OCI-LY7 (cell line): ENCODE measurements at regions not wholly inside any gene's neighbourhood (a gene's known extent, or its start where the extent isn't known, plus 50 kb on each side); places are given as distances from the start of the nearest gene placed in this dataset.

Source experiments
- BruUV-seq: library from RNA; stranded (reverse); fragments of 400-500 nt; replicated peaks from 2 replicates; lab custom pipeline; 2021; lab: Mats Ljungman, UMichigan
- CTCF ChIA-PET: fragments of 300-600 bp; sonication (Branson Sonifier 250); formaldehyde crosslinking; loops from one replicate; lab custom pipeline; 2022; ENCODE audit warnings: antibody characterized with exemption; ENCODE audit not compliant: unreplicated experiment; lab: Charles Lee
- POLR2A ChIA-PET: fragments of 300-600 bp; sonication (Branson Sonifier 250); formaldehyde crosslinking; loops from one replicate; lab custom pipeline; 2022; ENCODE audit warnings: antibody characterized with exemption; lab: Charles Lee
- DNase-seq: peaks from one replicate; pipeline ENCODE4 v3.0.0-alpha.2; 2015; ENCODE audit warnings: low spot score
- H2AFZ ChIP-seq: fragments of 200-600 bp; sonication (generic), shearing (Covaris generic); 2 replicates; pipeline ENCODE4 v1.6.1; 2014; ENCODE audit warnings: mild to moderate bottlenecking, antibody characterized with exemption, low read length, moderate library complexity
- H3K27ac ChIP-seq: fragments of 200-600 bp; sonication (generic); 2 replicates; pipeline ENCODE4 v1.5.1; 2014; ENCODE audit warnings: mixed run types, low read depth, mild to moderate bottlenecking, moderate library complexity, low read length, inconsistent platforms; ENCODE audit not compliant: poor library complexity, severe bottlenecking
- H3K36me3 ChIP-seq: fragments of 200-600 bp; sonication (generic); 2 replicates; pipeline ENCODE4 v1.6.1; 2014; ENCODE audit warnings: mild to moderate bottlenecking, antibody characterized with exemption, low read length, moderate library complexity, mixed read lengths; ENCODE audit not compliant: insufficient read depth
- H3K4me1 ChIP-seq: fragments of 200-600 bp; sonication (generic); 2 replicates; pipeline ENCODE4 v1.5.1; 2014; ENCODE audit warnings: mild to moderate bottlenecking, low read length; ENCODE audit not compliant: insufficient read depth, poor library complexity, severe bottlenecking
- H3K4me2 ChIP-seq: fragments of 200-600 bp; sonication (generic); 2 replicates; pipeline ENCODE4 v1.6.1; 2014; ENCODE audit warnings: mild to moderate bottlenecking, low read length
- H3K4me3 ChIP-seq: fragments of 200-600 bp; sonication (generic); 2 replicates; pipeline ENCODE4 v1.5.1; 2014; ENCODE audit warnings: mild to moderate bottlenecking, low read depth, low read length; ENCODE audit not compliant: poor library complexity, severe bottlenecking
- H3K79me2 ChIP-seq: fragments of 200-600 bp; sonication (generic); 2 replicates; pipeline ENCODE4 v1.6.1; 2016; ENCODE audit warnings: low read depth, mild to moderate bottlenecking, low read length, moderate library complexity, mixed read lengths; ENCODE audit not compliant: insufficient read depth
- H3K9me2 ChIP-seq: fragments of 200-600 bp; sonication (generic); 2 replicates; pipeline ENCODE4 v1.6.1; 2016; ENCODE audit warnings: mild to moderate bottlenecking, low read length, mixed read lengths; ENCODE audit not compliant: insufficient read depth
- H3K9me3 ChIP-seq: fragments of 200-600 bp; sonication (generic); 2 replicates; pipeline ENCODE4 v1.6.1; 2014; ENCODE audit warnings: mild to moderate bottlenecking, mixed run types, low read length, mixed read lengths
- H4K20me1 ChIP-seq: fragments of 200-600 bp; sonication (generic); 2 replicates; pipeline ENCODE4 v1.6.1; 2014; ENCODE audit warnings: mild to moderate bottlenecking, antibody characterized with exemption, low read length, moderate library complexity, mixed read lengths; ENCODE audit not compliant: insufficient read depth
- CTCF ChIP-seq: fragments of 200-600 bp; sonication (generic); conservative IDR thresholded peaks from 2 replicates; pipeline ENCODE4 v1.5.1; 2014; ENCODE audit warnings: mild to moderate bottlenecking, antibody characterized with exemption, low read length, moderate library complexity, mixed read lengths
- EZH2phosphoT487 ChIP-seq: fragments of 200-600 bp; sonication (generic); IDR thresholded peaks from 2 replicates; pipeline ENCODE4 v1.6.1; 2018; ENCODE audit warnings: low read depth, borderline replicate concordance, mild to moderate bottlenecking, mixed run types, antibody characterized with exemption, low read length, moderate library complexity, mixed read lengths
- intact Hi-C: fragments of 100-400 bp; cut with micrococcal nuclease; formaldehyde crosslinking; loops from one replicate; pipeline ENCODE4 v1.10.0; 2022; ENCODE audit not compliant: unreplicated experiment

- POLR2A ChIA-PET, result no interaction called here
- TF ChIP-seq CTCF, result no peak
- no peak overlapping the region for H3K27ac ChIP-seq
- H3K4me3 ChIP-seq, result no peak overlapping the region
- no peaks in the 10 kb centered on the region for H3K36me3 ChIP-seq
- H4K20me1 ChIP-seq, result no peaks in the 10 kb centered on the region
- CTCF ChIA-PET, result no interaction called here
- H3K4me1 ChIP-seq, result no peaks in the 10 kb centered on the region
- H2AFZ ChIP-seq, result no peak overlapping the region
- intact Hi-C loops, result no loop called here
- no peaks in the 10 kb centered on the region for H3K9me2 ChIP-seq
- no TSS peak for BruUV-seq
- no peak overlapping the region for H3K4me2 ChIP-seq
- H3K9me3 ChIP-seq, result no peaks in the 10 kb centered on the region
- no peak for DNase-seq
- no peaks in the 10 kb centered on the region for H3K79me2 ChIP-seq
Observed at GRCh38 chrY:17318631-17319030, 561.4 kb downstream of the CDY2B start.

GRCh38 chrY:17277056-17277455 is 603.0 kb downstream of the CDY2B start:
- ChIA-PET POLR2A (no interaction called here), CTCF (no interaction called here)
- H2AFZ ChIP-seq, result no peak overlapping the region
- no peak for DNase-seq
- no peaks in the 10 kb centered on the region for H4K20me1 ChIP-seq
- H3K9me2 ChIP-seq, result no peaks in the 10 kb centered on the region
- TF ChIP-seq CTCF, result no peak
- TF ChIP-seq EZH2phosphoT487, result no peak
- no peaks in the 10 kb centered on the region for H3K79me2 ChIP-seq
- H3K4me1 ChIP-seq, result no peaks in the 10 kb centered on the region
- intact Hi-C loops, result no loop called here
- H3K4me2 ChIP-seq, result no peak overlapping the region
- BruUV-seq, result no TSS peak
- H3K4me3 ChIP-seq, result no peak overlapping the region
- no peaks in the 10 kb centered on the region for H3K36me3 ChIP-seq
- no peak overlapping the region for H3K27ac ChIP-seq
- H3K9me3 ChIP-seq, result no peaks in the 10 kb centered on the region

GRCh38 chrY:17259497-17259896 is 620.5 kb downstream of the CDY2B start:
- Histone ChIP-seq H3K4me3 (no peak overlapping the region), H3K4me1 (no peaks in the 10 kb centered on the region), H3K79me2 (no peaks in the 10 kb centered on the region), H3K4me2 (no peak overlapping the region), H2AFZ (no peak overlapping the region), H4K20me1 (no peaks in the 10 kb centered on the region), H3K9me2 (no peaks in the 10 kb centered on the region), H3K36me3 (no peaks in the 10 kb centered on the region), H3K9me3 (no peaks in the 10 kb centered on the region), H3K27ac (no peak overlapping the region)
- no peak for DNase-seq
- intact Hi-C loops, result no loop called here
- TF ChIP-seq CTCF (no peak), EZH2phosphoT487 (no peak)
- no TSS peak for BruUV-seq
- CTCF ChIA-PET, result no interaction called here
- POLR2A ChIA-PET, result no interaction called here
